ENCODE measurements at regions not wholly inside any gene's neighbourhood (a gene's known extent, or its start where the extent isn't known, plus 50 kb on each side); places are given as distances from the start of the nearest gene placed in this dataset.

DNA sequence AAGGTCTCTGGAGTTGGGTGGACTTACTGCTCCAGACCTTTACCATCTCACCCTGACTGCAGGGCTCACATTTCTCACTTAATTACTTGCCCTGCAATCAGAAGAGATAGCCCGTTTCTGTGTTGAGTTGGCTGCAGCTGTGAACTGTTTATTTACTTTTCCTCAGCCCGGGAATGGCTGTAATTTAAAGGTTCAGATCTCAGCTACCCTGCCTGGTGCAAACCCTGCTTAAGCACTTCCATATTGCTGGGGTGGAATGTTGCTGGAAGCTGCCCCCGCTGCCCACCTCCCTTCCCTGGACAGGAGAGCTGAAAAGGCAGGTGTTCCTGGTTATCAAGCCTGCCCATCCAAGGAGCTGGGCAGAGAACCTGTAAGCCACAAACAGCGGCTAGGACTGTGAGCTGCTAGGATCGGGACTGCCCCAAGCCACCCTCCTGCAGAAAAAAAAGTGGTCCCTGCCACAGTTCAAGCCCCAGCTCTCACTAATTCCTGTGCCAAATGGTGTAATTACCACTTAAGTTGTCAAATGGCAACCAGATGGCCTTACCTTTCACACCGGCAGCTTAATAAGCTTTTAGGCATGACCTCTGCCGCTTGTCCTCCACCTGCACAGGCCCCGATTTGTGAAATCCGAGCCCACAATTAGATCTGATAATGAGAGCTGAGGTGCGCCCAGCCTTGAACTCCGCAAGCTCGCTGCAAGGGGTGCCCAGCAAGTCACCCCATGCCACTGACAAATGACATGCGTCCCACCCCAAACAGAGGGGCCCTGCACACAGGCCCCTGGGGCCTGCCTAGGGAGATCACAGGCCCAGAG lies 269.8 kb downstream of the C16orf95 start:
- TF ChIP-seq, protein P1, sequence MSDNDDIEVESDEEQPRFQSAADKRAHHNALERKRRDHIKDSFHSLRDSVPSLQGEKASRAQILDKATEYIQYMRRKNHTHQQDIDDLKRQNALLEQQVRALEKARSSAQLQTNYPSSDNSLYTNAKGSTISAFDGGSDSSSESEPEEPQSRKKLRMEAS (IDR thresholded peaks at IDR 0.05): no peak
- TF ChIP-seq POLR2A (IDR thresholded peaks at IDR 0.05; ENCODE audit: low read length): no peak
- TF ChIP-seq, protein P2, sequence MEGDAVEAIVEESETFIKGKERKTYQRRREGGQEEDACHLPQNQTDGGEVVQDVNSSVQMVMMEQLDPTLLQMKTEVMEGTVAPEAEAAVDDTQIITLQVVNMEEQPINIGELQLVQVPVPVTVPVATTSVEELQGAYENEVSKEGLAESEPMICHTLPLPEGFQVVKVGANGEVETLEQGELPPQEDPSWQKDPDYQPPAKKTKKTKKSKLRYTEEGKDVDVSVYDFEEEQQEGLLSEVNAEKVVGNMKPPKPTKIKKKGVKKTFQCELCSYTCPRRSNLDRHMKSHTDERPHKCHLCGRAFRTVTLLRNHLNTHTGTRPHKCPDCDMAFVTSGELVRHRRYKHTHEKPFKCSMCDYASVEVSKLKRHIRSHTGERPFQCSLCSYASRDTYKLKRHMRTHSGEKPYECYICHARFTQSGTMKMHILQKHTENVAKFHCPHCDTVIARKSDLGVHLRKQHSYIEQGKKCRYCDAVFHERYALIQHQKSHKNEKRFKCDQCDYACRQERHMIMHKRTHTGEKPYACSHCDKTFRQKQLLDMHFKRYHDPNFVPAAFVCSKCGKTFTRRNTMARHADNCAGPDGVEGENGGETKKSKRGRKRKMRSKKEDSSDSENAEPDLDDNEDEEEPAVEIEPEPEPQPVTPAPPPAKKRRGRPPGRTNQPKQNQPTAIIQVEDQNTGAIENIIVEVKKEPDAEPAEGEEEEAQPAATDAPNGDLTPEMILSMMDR (IDR thresholded peaks at IDR 0.05): no peak
- TF ChIP-seq GATA3 (IDR thresholded peaks at IDR 0.05; ENCODE audit: borderline replicate concordance): no peak
- no peak for TF ChIP-seq RAD21 (conservative IDR thresholded peaks at IDR 0.05 in 1 of 2, IDR thresholded peaks at IDR 0.05 in 1 of 2)
- no peak for TF ChIP-seq HOXB5 (CRISPR knock-in tag; IDR thresholded peaks at IDR 0.05)
- no peak for TF ChIP-seq JUNB (IDR thresholded peaks at IDR 0.05)
- no peak for TF ChIP-seq SMC3 (IDR thresholded peaks at IDR 0.05)
- TF ChIP-seq JUN (IDR thresholded peaks at IDR 0.05): no peak
- TF ChIP-seq RCOR1 (IDR thresholded peaks at IDR 0.05; ENCODE audit: low read depth, low read length): no peak
- TF ChIP-seq CEBPB (IDR thresholded peaks at IDR 0.05): no peak

All from A549 (cell line).